ENCODE measurements at regions not wholly inside any gene's neighbourhood (a gene's known extent, or its start where the extent isn't known, plus 50 kb on each side); places are given as distances from the start of the nearest gene placed in this dataset.

GRCh38 chr5:6873359-6873758 is 160.1 kb downstream of the TENT4A start:
- no peak for DNase-seq

GRCh38 chr5:6875376-6875775 is 162.1 kb downstream of the TENT4A start:
- no peak for DNase-seq

GRCh38 chr5:6877986-6878828 is 165.0 kb downstream of the TENT4A start:
- DNase-seq = no peak

- DNase-seq = no peak
These were observed 172.3 kb downstream of the TENT4A start for GRCh38 chr5:6885581-6885980.

- DNase-seq = no peak
These were observed 173.6 kb downstream of the TENT4A start for GRCh38 chr5:6886866-6887265.

GRCh38 chr5:6889030-6889429 is 175.8 kb downstream of the TENT4A start:
- peak; percentile 4 for DNase-seq

- peak; percentile 61 for DNase-seq
These were observed 186.0 kb downstream of the TENT4A start for GRCh38 chr5:6899221-6899620.

GRCh38 chr5:6900247-6901227 is 187.3 kb downstream of the TENT4A start:
- DNase-seq = peak; percentile 88

GRCh38 chr5:6902094-6902493 is 188.9 kb downstream of the TENT4A start:
- no peak for DNase-seq

- peak; percentile 61 for DNase-seq
These were observed 189.4 kb downstream of the TENT4A start for GRCh38 chr5:6902597-6902996.

GRCh38 chr5:6903934-6904333 is 190.7 kb downstream of the TENT4A start:
- no peak for DNase-seq

- DNase-seq = no peak
These were observed 191.6 kb downstream of the TENT4A start for GRCh38 chr5:6904860-6905259.

GRCh38 chr5:6905423-6905822 is 192.2 kb downstream of the TENT4A start:
- peak; percentile 70 for DNase-seq

- DNase-seq = no peak
These were observed 192.7 kb downstream of the TENT4A start for GRCh38 chr5:6905883-6906282.

- no peak for DNase-seq
These were observed 194.2 kb downstream of the TENT4A start for GRCh38 chr5:6907320-6907918.

GRCh38 chr5:6909901-6910300 is 196.7 kb downstream of the TENT4A start:
- DNase-seq = peak; percentile 85

GRCh38 chr5:6910950-6911349 is 197.7 kb downstream of the TENT4A start:
- DNase-seq = no peak

- no peak for DNase-seq
These were observed 201.1 kb downstream of the TENT4A start for GRCh38 chr5:6914347-6914746.

- DNase-seq = no peak
These were observed 202.3 kb downstream of the TENT4A start for GRCh38 chr5:6915574-6915973.

GRCh38 chr5:6918255-6918654 is 205.0 kb downstream of the TENT4A start:
- no peak for DNase-seq

- no peak for DNase-seq
These were observed 207.5 kb downstream of the TENT4A start for GRCh38 chr5:6920628-6921256.

- peak; percentile 90 for DNase-seq
These were observed 213.3 kb downstream of the TENT4A start for GRCh38 chr5:6926491-6927038.
